Vagina (tissue), 2 donors: ENCODE measurements at regions not wholly inside any gene's neighbourhood (a gene's known extent, or its start where the extent isn't known, plus 50 kb on each side); places are given as distances from the start of the nearest gene placed in this dataset.

Experiments used
- POLR2A ChIP-seq, 2 donors: fragments of 450-650 bp; IDR thresholded peaks; one replicate each; pipeline ENCODE4 v1.6.1; 2017; ENCODE audit warnings: antibody characterized with exemption in 2 of 2, mild to moderate bottlenecking in 2 of 2, moderate library complexity in 2 of 2
- POLR2AphosphoS5 ChIP-seq, 2 donors: sonication (generic); formaldehyde crosslinking; IDR thresholded peaks; one replicate each; pipeline ENCODE4 v1.9.0; 2017; ENCODE audit warnings: antibody characterized with exemption in 2 of 2, mild to moderate bottlenecking in 2 of 2, low read depth in 1 of 2; ENCODE audit not compliant: insufficient read depth in 1 of 2

DNA sequence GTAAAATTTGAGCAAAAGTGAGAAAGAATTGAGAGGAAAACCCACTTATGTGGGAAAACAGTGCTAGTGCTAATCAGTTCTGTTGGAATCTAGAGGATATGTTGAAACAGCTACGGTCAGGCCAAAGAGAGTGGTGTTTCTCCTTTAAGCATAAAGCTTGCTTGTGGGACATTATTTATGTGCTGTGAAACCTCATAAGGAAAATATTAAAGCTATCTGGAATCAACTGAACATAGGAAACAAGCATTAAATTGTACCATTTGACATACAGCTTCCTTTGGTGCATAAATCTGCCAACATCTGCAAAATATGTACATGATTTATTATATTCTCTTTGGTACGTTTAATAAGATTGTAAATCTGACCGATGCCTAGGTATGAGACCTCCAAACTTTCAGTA lies 182.5 kb upstream of the PDE10A start:
- TF ChIP-seq POLR2AphosphoS5 (IDR thresholded peaks at IDR 0.05; ENCODE audit: insufficient read depth in 1 of 2, low read depth in 1 of 2) (no peak), POLR2A (IDR thresholded peaks at IDR 0.05) (no peak)
